ENCODE measurements at regions not wholly inside any gene's neighbourhood (a gene's known extent, or its start where the extent isn't known, plus 50 kb on each side); places are given as distances from the start of the nearest gene placed in this dataset.

DNA sequence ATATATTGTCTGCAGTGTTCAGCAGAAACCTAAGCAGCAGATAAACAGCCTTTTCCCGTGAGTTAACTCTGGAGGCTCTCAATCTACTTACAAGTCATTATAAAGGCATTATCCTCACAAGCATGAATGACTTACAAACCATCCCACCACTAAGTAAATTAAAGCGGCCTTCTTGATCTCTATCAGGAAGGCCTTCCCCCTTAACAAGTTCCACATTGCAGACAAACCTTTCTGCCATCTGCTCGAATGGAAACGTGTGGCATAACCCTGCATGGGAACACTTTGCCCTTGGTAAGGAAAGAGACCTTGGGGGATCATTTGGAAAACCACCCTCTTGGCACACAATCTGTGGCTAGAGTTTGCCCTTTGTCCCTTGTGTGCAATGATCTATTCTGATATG is 199.5 kb downstream of the OSR1 start:
- H3K36me3 Mint-ChIP-seq (ENCODE audit: insufficient read depth, unreplicated experiment) = no peaks in the 10 kb centered on the region
- DNase-seq = no peak
- BruUV-seq (replicated peaks) = no TSS peak
- H3K4me1 ChIP-seq = no peaks in the 10 kb centered on the region
- TF ChIP-seq, protein P1, sequence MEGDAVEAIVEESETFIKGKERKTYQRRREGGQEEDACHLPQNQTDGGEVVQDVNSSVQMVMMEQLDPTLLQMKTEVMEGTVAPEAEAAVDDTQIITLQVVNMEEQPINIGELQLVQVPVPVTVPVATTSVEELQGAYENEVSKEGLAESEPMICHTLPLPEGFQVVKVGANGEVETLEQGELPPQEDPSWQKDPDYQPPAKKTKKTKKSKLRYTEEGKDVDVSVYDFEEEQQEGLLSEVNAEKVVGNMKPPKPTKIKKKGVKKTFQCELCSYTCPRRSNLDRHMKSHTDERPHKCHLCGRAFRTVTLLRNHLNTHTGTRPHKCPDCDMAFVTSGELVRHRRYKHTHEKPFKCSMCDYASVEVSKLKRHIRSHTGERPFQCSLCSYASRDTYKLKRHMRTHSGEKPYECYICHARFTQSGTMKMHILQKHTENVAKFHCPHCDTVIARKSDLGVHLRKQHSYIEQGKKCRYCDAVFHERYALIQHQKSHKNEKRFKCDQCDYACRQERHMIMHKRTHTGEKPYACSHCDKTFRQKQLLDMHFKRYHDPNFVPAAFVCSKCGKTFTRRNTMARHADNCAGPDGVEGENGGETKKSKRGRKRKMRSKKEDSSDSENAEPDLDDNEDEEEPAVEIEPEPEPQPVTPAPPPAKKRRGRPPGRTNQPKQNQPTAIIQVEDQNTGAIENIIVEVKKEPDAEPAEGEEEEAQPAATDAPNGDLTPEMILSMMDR (IDR thresholded peaks at IDR 0.05; ENCODE audit: insufficient read depth in 1 of 2, low read depth in 1 of 2, low read length in 1 of 2, severe bottlenecking in 1 of 2, unreplicated experiment in 1 of 2) = no peak
- intact Hi-C loops (cut with micrococcal nuclease; ENCODE audit: unreplicated experiment) = no loop called here
- no peak overlapping the region for H3K4me3 Mint-ChIP-seq (ENCODE audit: unreplicated experiment)
- no peaks in the 10 kb centered on the region for H3K36me3 ChIP-seq (ENCODE audit: control insufficient read depth, insufficient read depth, low read length)
- H3K4me3 ChIP-seq (ENCODE audit: low read depth, low read length) = no peak overlapping the region
- no peaks in the 10 kb centered on the region for H3K4me1 Mint-ChIP-seq (ENCODE audit: low read depth, unreplicated experiment)
- CTCF ChIA-PET = no interaction called here
- no peaks in the 10 kb centered on the region for H3K9me3 ChIP-seq
- H3K27me3 Mint-ChIP-seq (ENCODE audit: insufficient read depth, unreplicated experiment) = no peaks in the 10 kb centered on the region
- POLR2A ChIA-PET = no interaction called here
- H3K9me3 Mint-ChIP-seq (ENCODE audit: unreplicated experiment) = peaks cover 9% of the 10 kb centered on the region
- H3K27me3 ChIP-seq (replicated peaks; ENCODE audit: control insufficient read depth, insufficient read depth, low read length) = no peaks in the 10 kb centered on the region
- no peak overlapping the region for H3K27ac Mint-ChIP-seq (ENCODE audit: unreplicated experiment)

DNA sequence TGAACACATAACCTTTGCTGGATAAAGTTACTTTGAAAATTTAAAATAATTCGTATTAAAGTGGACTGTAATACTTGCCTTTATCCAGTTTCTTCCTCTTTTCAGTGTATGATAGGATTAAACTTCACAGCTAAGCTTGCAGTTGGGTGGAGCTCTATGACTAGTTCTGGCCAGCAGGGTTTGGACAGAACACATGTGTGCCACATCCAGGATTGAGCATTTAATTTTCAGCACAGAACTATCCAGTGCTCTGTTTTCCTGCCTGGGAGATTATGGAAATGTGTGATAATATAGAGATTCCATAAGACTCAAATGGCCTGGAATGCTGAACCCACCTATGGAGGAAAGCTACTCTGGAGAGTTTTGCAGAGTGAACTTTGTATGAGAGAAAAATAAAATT is 200.2 kb downstream of the OSR1 start:
- POLR2A ChIA-PET = no interaction called here
- Histone ChIP-seq H3K4me1 (no peaks in the 10 kb centered on the region), H3K9me3 (no peaks in the 10 kb centered on the region), H3K4me3 (ENCODE audit: low read depth, low read length) (no peak overlapping the region), H3K27me3 (replicated peaks; ENCODE audit: control insufficient read depth, insufficient read depth, low read length) (no peaks in the 10 kb centered on the region), H3K36me3 (ENCODE audit: control insufficient read depth, insufficient read depth, low read length) (no peaks in the 10 kb centered on the region)
- intact Hi-C loops (cut with micrococcal nuclease; ENCODE audit: unreplicated experiment) = no loop called here
- BruUV-seq (replicated peaks) = no TSS peak
- CTCF ChIA-PET = no interaction called here
- no peak for DNase-seq
- no peak overlapping the region for H3K27ac Mint-ChIP-seq (ENCODE audit: unreplicated experiment)
- H3K27me3 Mint-ChIP-seq (ENCODE audit: insufficient read depth, unreplicated experiment) = no peaks in the 10 kb centered on the region
- TF ChIP-seq, protein P1 (IDR thresholded peaks at IDR 0.05; ENCODE audit: insufficient read depth in 1 of 2, low read depth in 1 of 2, low read length in 1 of 2, severe bottlenecking in 1 of 2, unreplicated experiment in 1 of 2) = no peak
- H3K9me3 Mint-ChIP-seq (ENCODE audit: unreplicated experiment) = peaks cover 11% of the 10 kb centered on the region
- no peaks in the 10 kb centered on the region for H3K4me1 Mint-ChIP-seq (ENCODE audit: low read depth, unreplicated experiment)
- H3K4me3 Mint-ChIP-seq (ENCODE audit: unreplicated experiment) = no peak overlapping the region
- no peaks in the 10 kb centered on the region for H3K36me3 Mint-ChIP-seq (ENCODE audit: insufficient read depth, unreplicated experiment)

DNA sequence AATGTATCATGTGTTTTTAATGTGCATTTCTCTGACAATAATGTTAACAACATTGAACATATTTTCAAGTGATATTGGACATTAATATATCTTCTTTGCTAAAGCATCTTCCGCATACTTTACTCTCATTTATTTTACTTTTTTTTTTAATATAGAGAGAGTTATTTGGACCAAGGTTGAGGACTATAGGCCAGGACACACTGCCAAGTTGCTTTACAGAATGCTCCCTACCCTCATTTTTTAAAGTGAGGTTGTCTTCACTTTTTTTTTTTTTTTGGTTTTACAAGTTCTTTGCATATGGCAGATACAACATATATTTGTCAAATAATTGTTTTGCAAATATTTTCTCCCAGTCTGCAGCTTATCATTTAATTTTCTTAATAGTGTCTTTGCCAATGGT is 201.8 kb downstream of the OSR1 start:
- Mint-ChIP-seq H3K4me3 (ENCODE audit: unreplicated experiment) (no peak overlapping the region), H3K27ac (ENCODE audit: unreplicated experiment) (no peak overlapping the region), H3K4me1 (ENCODE audit: low read depth, unreplicated experiment) (no peaks in the 10 kb centered on the region), H3K27me3 (ENCODE audit: insufficient read depth, unreplicated experiment) (no peaks in the 10 kb centered on the region), H3K9me3 (ENCODE audit: unreplicated experiment) (peaks cover 24% of the 10 kb centered on the region), H3K36me3 (ENCODE audit: insufficient read depth, unreplicated experiment) (no peaks in the 10 kb centered on the region)
- CTCF ChIA-PET = no interaction called here
- no peaks in the 10 kb centered on the region for H3K4me1 ChIP-seq
- TF ChIP-seq, protein P1 (IDR thresholded peaks at IDR 0.05; ENCODE audit: insufficient read depth in 1 of 2, low read depth in 1 of 2, low read length in 1 of 2, severe bottlenecking in 1 of 2, unreplicated experiment in 1 of 2) = no peak
- H3K27me3 ChIP-seq (replicated peaks; ENCODE audit: control insufficient read depth, insufficient read depth, low read length) = no peaks in the 10 kb centered on the region
- H3K36me3 ChIP-seq (ENCODE audit: control insufficient read depth, insufficient read depth, low read length) = no peaks in the 10 kb centered on the region; the same call in 1 of the 2 replicates
- POLR2A ChIA-PET = interaction anchor here (0.6 kb wide), 1 partner anchor 14 kb away, joined by 3 read pairs; no protein-coding TSS in a partner anchor
- peaks cover 4% of the 10 kb centered on the region for H3K9me3 ChIP-seq
- no peak for DNase-seq
- no TSS peak for BruUV-seq (replicated peaks)
- no peak overlapping the region for H3K4me3 ChIP-seq (ENCODE audit: low read depth, low read length)
- intact Hi-C loops (cut with micrococcal nuclease; ENCODE audit: unreplicated experiment) = no loop called here
